H1 (cell line): ENCODE measurements at regions not wholly inside any gene's neighbourhood (a gene's known extent, or its start where the extent isn't known, plus 50 kb on each side); places are given as distances from the start of the nearest gene placed in this dataset.

Experiments used
- CTCF ChIA-PET: fragments of 300-600 bp; sonication (Branson Sonifier 250); formaldehyde crosslinking; loops from one replicate; lab custom pipeline; 2021; ENCODE audit not compliant: partially characterized antibody; lab: Charles Lee
- POLR2A ChIA-PET: fragments of 300-600 bp; sonication (Branson Sonifier 250); formaldehyde crosslinking; loops from one replicate; lab custom pipeline; 2021; ENCODE audit warnings: inconsistent platforms; ENCODE audit not compliant: partially characterized antibody; lab: Charles Lee
- DNase-seq, 2 experiments: peaks; one replicate each; pipeline versions ENCODE4 v3.0.0 to v3.0.0-alpha.2; 2010 to 2022; ENCODE audit warnings: low spot score in 2 of 2, low read depth in 1 of 2, mixed read lengths in 1 of 2
- FAIRE-seq: peaks from 2 replicates; lab custom pipeline; 2011; peaks lifted over from hg19 to GRCh38; lab: Jason Lieb, UNC
- H2AFZ ChIP-seq: 2 replicates; pipeline ENCODE4 v1.8.1; 2012; ENCODE audit warnings: low read length, inconsistent platforms
- H2AK5ac ChIP-seq: 2 replicates; pipeline ENCODE4 v1.6.1; 2013; ENCODE audit warnings: low read depth, low read length
- H2BK120ac ChIP-seq: replicated peaks from 2 replicates; pipeline ENCODE3; 2013; ENCODE audit warnings: low read depth, low read length, inconsistent platforms
- H2BK12ac ChIP-seq: 2 replicates; pipeline ENCODE4 v1.6.1; 2013; ENCODE audit warnings: low read depth, low read length
- H2BK15ac ChIP-seq: 2 replicates; pipeline ENCODE4 v1.6.1; 2013; ENCODE audit warnings: low read length
- H2BK20ac ChIP-seq: 2 replicates; pipeline ENCODE4 v1.6.1; 2013; ENCODE audit warnings: low read length
- H2BK5ac ChIP-seq: 2 replicates; pipeline ENCODE4 v1.6.1; 2013; ENCODE audit warnings: low read depth, low read length
- H3K14ac ChIP-seq: 2 replicates; pipeline ENCODE4 v1.6.1; 2013; ENCODE audit warnings: inconsistent platforms; ENCODE audit not compliant: insufficient read length
- H3K18ac ChIP-seq: 2 replicates; pipeline ENCODE4 v1.6.1; 2013; ENCODE audit warnings: low read length; ENCODE audit errors: extremely low read depth
- H3K23ac ChIP-seq: 2 replicates; pipeline ENCODE4 v1.6.1; 2013; ENCODE audit warnings: inconsistent platforms; ENCODE audit not compliant: insufficient read length
- H3K23me2 ChIP-seq: 2 replicates; pipeline ENCODE4 v1.6.1; 2013; ENCODE audit warnings: low read depth, low read length
- H3K27ac ChIP-seq: 2 replicates; pipeline ENCODE4 v1.6.1; 2011; ENCODE audit warnings: low read depth, low read length, inconsistent platforms
- H3K27me3 ChIP-seq, 4 experiments: replicated peaks in 1 of 4; 1 replicate in 1 of 4; 2 replicates in 3 of 4; pipeline versions ENCODE4 v1.6.1 to v1.8.1; 2011 to 2013; ENCODE audit warnings: low read length in 3 of 4, mild to moderate bottlenecking in 3 of 4, inconsistent platforms in 2 of 4, mixed read lengths in 2 of 4, moderate library complexity in 1 of 4; ENCODE audit not compliant: control insufficient read depth in 3 of 4, insufficient read depth in 3 of 4; ENCODE audit errors: extremely low read depth in 1 of 4
- H3K36me3 ChIP-seq, 4 experiments: 2 replicates each; pipeline versions ENCODE4 v1.6.1 to v1.8.1; 2011 to 2013; ENCODE audit warnings: mild to moderate bottlenecking in 4 of 4, low read length in 3 of 4, moderate library complexity in 2 of 4, control low read depth in 1 of 4, inconsistent platforms in 1 of 4; ENCODE audit not compliant: insufficient read depth in 4 of 4, control insufficient read depth in 2 of 4
- H3K4ac ChIP-seq: replicated peaks from 2 replicates; pipeline ENCODE3; 2013; ENCODE audit warnings: low read length, low read depth, mixed read lengths, inconsistent platforms; ENCODE audit not compliant: insufficient read length
- H3K4me1 ChIP-seq, 4 experiments: replicated peaks in 1 of 4; 1 replicate in 1 of 4; 2 replicates in 3 of 4; pipeline versions ENCODE4 v1.6.1 to v1.8.1; 2011 to 2013; ENCODE audit warnings: low read length in 3 of 4, inconsistent platforms in 2 of 4, mixed read lengths in 1 of 4; ENCODE audit not compliant: insufficient read depth in 4 of 4, control insufficient read depth in 3 of 4
- H3K4me2 ChIP-seq, 2 experiments: 2 replicates each; pipeline versions ENCODE4 v1.6.1 to v1.8.1; 2011 to 2013; ENCODE audit warnings: low read depth in 2 of 2, low read length in 2 of 2, control low read depth in 1 of 2, inconsistent platforms in 1 of 2, mild to moderate bottlenecking in 1 of 2; ENCODE audit not compliant: insufficient read depth in 1 of 2
- H3K4me3 ChIP-seq, 4 experiments: fragments of 200-600, 300-600 bp in 1 of 4; sonication (generic), shearing (Covaris generic), sonication (Bioruptor Twin) in 1 of 4; 2 replicates each; pipeline versions ENCODE4 v1.5.1 to v1.8.1; 2011 to 2016; ENCODE audit warnings: low read length in 4 of 4, low read depth in 3 of 4, control low read depth in 2 of 4, inconsistent platforms in 2 of 4, mild to moderate bottlenecking in 2 of 4, mixed read lengths in 1 of 4, moderate library complexity in 1 of 4; ENCODE audit not compliant: insufficient read depth in 2 of 4; ENCODE audit errors: extremely low read depth in 1 of 4
- H3K56ac ChIP-seq: replicated peaks from 2 replicates; pipeline ENCODE3; 2013; ENCODE audit warnings: low read depth, mild to moderate bottlenecking, mixed read lengths, low read length, inconsistent platforms; ENCODE audit not compliant: insufficient read length
- H3K79me1 ChIP-seq: 2 replicates; pipeline ENCODE4 v1.6.1; 2013; ENCODE audit warnings: low read depth, low read length, control low read depth
- H3K79me2 ChIP-seq, 2 experiments: 2 replicates each; pipeline versions ENCODE4 v1.6.1 to v1.8.1; 2012 to 2013; ENCODE audit warnings: low read length in 2 of 2, mild to moderate bottlenecking in 2 of 2, inconsistent platforms in 1 of 2; ENCODE audit not compliant: insufficient read depth in 2 of 2, control insufficient read depth in 1 of 2
- H3K9ac ChIP-seq, 4 experiments: replicated peaks in 1 of 4; 1 replicate in 1 of 4; 2 replicates in 3 of 4; pipeline versions ENCODE4 v1.6.1 to v1.8.1; 2011 to 2013; ENCODE audit warnings: low read depth in 3 of 4, low read length in 3 of 4, control low read depth in 2 of 4, mild to moderate bottlenecking in 2 of 4, moderate library complexity in 2 of 4, inconsistent platforms in 1 of 4; ENCODE audit errors: extremely low read depth in 1 of 4
- H3K9me3 ChIP-seq, 2 experiments: 2 replicates each; pipeline versions ENCODE4 v1.6.1 to v1.8.1; 2012 to 2013; ENCODE audit warnings: mild to moderate bottlenecking in 2 of 2, moderate library complexity in 2 of 2, control low read depth in 1 of 2, inconsistent platforms in 1 of 2, low read depth in 1 of 2, low read length in 1 of 2, mixed read lengths in 1 of 2; ENCODE audit not compliant: insufficient read depth in 2 of 2
- H4K20me1 ChIP-seq, 2 experiments: replicated peaks in 1 of 2; 2 replicates each; pipeline versions ENCODE3 to v1.8.1; 2011 to 2013; ENCODE audit warnings: inconsistent platforms in 2 of 2, low read length in 2 of 2, mild to moderate bottlenecking in 1 of 2; ENCODE audit not compliant: insufficient read depth in 2 of 2, control insufficient read depth in 1 of 2
- H4K5ac ChIP-seq: 2 replicates; pipeline ENCODE4 v1.6.1; 2013; ENCODE audit warnings: low read length, low read depth, mixed read lengths, inconsistent platforms; ENCODE audit not compliant: insufficient read length
- H4K8ac ChIP-seq: 2 replicates; pipeline ENCODE4 v1.8.0; 2013; ENCODE audit warnings: mild to moderate bottlenecking, moderate library complexity, low read length, inconsistent platforms; ENCODE audit not compliant: insufficient read depth; ENCODE audit errors: extremely low read depth
- H4K91ac ChIP-seq: replicated peaks from 2 replicates; pipeline ENCODE3; 2013; ENCODE audit warnings: low read length, mixed read lengths, inconsistent platforms; ENCODE audit not compliant: insufficient read length
- CTBP2 ChIP-seq: IDR thresholded peaks from 2 replicates; pipeline ENCODE4 v1.7.0; 2011; ENCODE audit warnings: borderline replicate concordance, mild to moderate bottlenecking, moderate library complexity, mixed read lengths, low read length; ENCODE audit not compliant: insufficient read depth, insufficient read length
- EP300 ChIP-seq, 2 experiments: IDR thresholded peaks; 1 replicate in 1 of 2; 2 replicates in 1 of 2; pipeline ENCODE4 v1.6.1; 2011 to 2012; ENCODE audit warnings: low read depth in 2 of 2, low read length in 2 of 2, mild to moderate bottlenecking in 2 of 2, borderline replicate concordance in 1 of 2, inconsistent platforms in 1 of 2, moderate library complexity in 1 of 2
- RBBP5 ChIP-seq: IDR thresholded peaks from 2 replicates; pipeline ENCODE4 v1.7.1; 2012; ENCODE audit warnings: low read depth, mild to moderate bottlenecking, inconsistent platforms, low read length, moderate library complexity, borderline replicate concordance
- WGBS, 2 experiments: shearing (Covaris generic) in 1 of 2; methylation state at CpG; one replicate each; pipeline versions ENCODE4 v1.1.6 to v1.1.7; 2013 to 2015; ENCODE audit warnings: low lambda C conversion rate in 2 of 2, mixed read lengths in 2 of 2, inconsistent platforms in 1 of 2, low coverage in 1 of 2, missing lambda C conversion rate in 1 of 2; ENCODE audit not compliant: insufficient replicate concordance in 2 of 2, insufficient coverage in 1 of 2, insufficient read length in 1 of 2; ENCODE audit errors: extremely low coverage in 1 of 2, missing lambda C conversion rate in 1 of 2; 5-methylcytosine and 5-hydroxymethylcytosine counted together

GRCh38 chr5:158308429-158309025, 449.6 kb upstream of the CLINT1 start:
- H3K79me1 ChIP-seq = no peaks in the 10 kb centered on the region
- no peak overlapping the region for H2BK12ac ChIP-seq

More at GRCh38 chr5:158308429-158309025, 449.6 kb upstream of the CLINT1 start:
- 83% methylated on average over 6 of the region's 6 CpGs; no CpG with 5 or more reads in 1 of the 2 experiments for WGBS, 2 experiments
- FAIRE-seq (no peak), DNase-seq (no peak)
- Histone ChIP-seq H3K23me2 (no peaks in the 10 kb centered on the region; the same call in 1 of the 2 replicates), H3K9ac (no peak overlapping the region), H3K14ac (no peak overlapping the region), H4K5ac (no peak overlapping the region), H3K56ac (no peak overlapping the region), H3K23ac (no peak overlapping the region), H2BK5ac (no peak overlapping the region), H2BK15ac (no peak overlapping the region), H2AFZ (no peak overlapping the region), H3K18ac (no peak overlapping the region), H3K27ac (no peak overlapping the region), H2BK120ac (no peak overlapping the region), H3K4me3 (no peak overlapping the region), H3K36me3 (no peaks in the 10 kb centered on the region; a peak in 1 of 8 replicates), H2AK5ac (no peak overlapping the region), H2BK20ac (no peak overlapping the region), H4K20me1 (no peaks in the 10 kb centered on the region), H3K4me1 (peaks cover 8 to 14% (median 9%) of the 10 kb centered on the region in 4 experiments), H3K4me2 (no peak overlapping the region), H3K9me3 (no peaks in the 10 kb centered on the region), H3K4ac (no peak overlapping the region), H3K27me3 (no peaks in the 10 kb centered on the region), H4K91ac (no peak overlapping the region), H3K79me2 (no peaks in the 10 kb centered on the region), H4K8ac (no peak overlapping the region)
- TF ChIP-seq EP300 (IDR thresholded peaks at IDR 0.05; ENCODE audit: borderline replicate concordance in 1 of 2, low read depth in 2 of 2, low read length in 2 of 2) (no peak), RBBP5 (no peak), CTBP2 (no peak)
- ChIA-PET CTCF (interaction anchor here (0.6 kb wide), 1 partner anchor 339 kb away, joined by 3 read pairs; no protein-coding TSS in a partner anchor), POLR2A (no interaction called here)
